Calu3 (cell line): ENCODE measurements at regions not wholly inside any gene's neighbourhood (a gene's known extent, or its start where the extent isn't known, plus 50 kb on each side); places are given as distances from the start of the nearest gene placed in this dataset.

Experiments used
- BruUV-seq: library from RNA; stranded (reverse); fragments of 400-500 nt; replicated peaks from 2 replicates; lab custom pipeline; 2021; lab: Mats Ljungman, UMichigan
- CTCF ChIA-PET: fragments of 300-600 bp; sonication (Branson Sonifier 250); formaldehyde crosslinking; loops from one replicate; lab custom pipeline; 2022; ENCODE audit warnings: antibody characterized with exemption; lab: Charles Lee
- DNase-seq: peaks from one replicate; pipeline ENCODE4 v3.0.0; 2022
- H3K27ac Mint-ChIP-seq: one replicate; pipeline ENCODE4 v1.8.0; 2022; ENCODE audit warnings: mixed read lengths; ENCODE audit not compliant: unreplicated experiment
- H3K27me3 Mint-ChIP-seq: one replicate; pipeline ENCODE4 v1.8.0; 2022; ENCODE audit warnings: mixed read lengths; ENCODE audit not compliant: unreplicated experiment
- H3K36me3 Mint-ChIP-seq: one replicate; pipeline ENCODE4 v1.8.0; 2022; ENCODE audit warnings: mild to moderate bottlenecking, moderate library complexity, mixed read lengths; ENCODE audit not compliant: insufficient read depth, unreplicated experiment
- H3K4me1 Mint-ChIP-seq: one replicate; pipeline ENCODE4 v1.8.0; 2022; ENCODE audit warnings: mild to moderate bottlenecking, low read depth, mixed read lengths; ENCODE audit not compliant: unreplicated experiment
- H3K4me3 Mint-ChIP-seq: one replicate; pipeline ENCODE4 v1.8.0; 2022; ENCODE audit warnings: mild to moderate bottlenecking, low read depth, moderate library complexity, mixed read lengths; ENCODE audit not compliant: unreplicated experiment
- H3K9me3 Mint-ChIP-seq: one replicate; pipeline ENCODE4 v1.8.0; 2022; ENCODE audit warnings: low read depth, mixed read lengths; ENCODE audit not compliant: unreplicated experiment
- intact Hi-C: fragments of 100-400 bp; cut with micrococcal nuclease; formaldehyde crosslinking; loops from one replicate; pipeline ENCODE4 v1.10.0; 2022; ENCODE audit not compliant: unreplicated experiment
- TF ChIP-seq, protein P1 (sequence below): fragments of 200-600 bp; IDR thresholded peaks from one replicate; pipeline ENCODE4 v1.8.0; 2022; ENCODE audit warnings: antibody characterized with exemption; ENCODE audit not compliant: unreplicated experiment

DNA sequence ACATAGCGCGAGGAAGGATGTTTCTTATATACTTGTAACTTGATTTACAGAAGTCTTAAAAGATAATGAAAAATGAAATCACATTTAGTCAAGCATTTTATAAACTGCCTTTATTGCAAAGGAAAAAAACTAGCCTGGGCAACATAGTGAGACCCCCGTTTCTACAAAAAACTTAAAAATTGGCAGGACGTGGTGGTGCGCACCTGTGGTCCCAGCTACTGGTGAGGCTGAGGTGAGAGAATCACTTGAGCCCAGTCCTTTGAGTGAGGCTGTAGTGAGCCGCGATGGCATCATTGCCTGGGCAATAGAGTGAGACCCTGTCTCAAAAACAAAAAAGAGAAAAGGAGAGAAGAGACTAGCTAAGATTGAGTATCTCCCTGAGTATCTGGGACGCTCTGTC, 145.2 kb upstream of the CIBAR2 start:
- peaks cover 82% of the 10 kb centered on the region for H3K27me3 Mint-ChIP-seq
- CTCF ChIA-PET = no interaction called here
- H3K27ac Mint-ChIP-seq = no peak overlapping the region
- BruUV-seq = no TSS peak
- no peak for DNase-seq
- intact Hi-C loops = no loop called here
- H3K36me3 Mint-ChIP-seq = no peaks in the 10 kb centered on the region
- TF ChIP-seq, protein P1, sequence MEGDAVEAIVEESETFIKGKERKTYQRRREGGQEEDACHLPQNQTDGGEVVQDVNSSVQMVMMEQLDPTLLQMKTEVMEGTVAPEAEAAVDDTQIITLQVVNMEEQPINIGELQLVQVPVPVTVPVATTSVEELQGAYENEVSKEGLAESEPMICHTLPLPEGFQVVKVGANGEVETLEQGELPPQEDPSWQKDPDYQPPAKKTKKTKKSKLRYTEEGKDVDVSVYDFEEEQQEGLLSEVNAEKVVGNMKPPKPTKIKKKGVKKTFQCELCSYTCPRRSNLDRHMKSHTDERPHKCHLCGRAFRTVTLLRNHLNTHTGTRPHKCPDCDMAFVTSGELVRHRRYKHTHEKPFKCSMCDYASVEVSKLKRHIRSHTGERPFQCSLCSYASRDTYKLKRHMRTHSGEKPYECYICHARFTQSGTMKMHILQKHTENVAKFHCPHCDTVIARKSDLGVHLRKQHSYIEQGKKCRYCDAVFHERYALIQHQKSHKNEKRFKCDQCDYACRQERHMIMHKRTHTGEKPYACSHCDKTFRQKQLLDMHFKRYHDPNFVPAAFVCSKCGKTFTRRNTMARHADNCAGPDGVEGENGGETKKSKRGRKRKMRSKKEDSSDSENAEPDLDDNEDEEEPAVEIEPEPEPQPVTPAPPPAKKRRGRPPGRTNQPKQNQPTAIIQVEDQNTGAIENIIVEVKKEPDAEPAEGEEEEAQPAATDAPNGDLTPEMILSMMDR = no peak
- no peak overlapping the region for H3K4me3 Mint-ChIP-seq
- H3K9me3 Mint-ChIP-seq = no peaks in the 10 kb centered on the region
- H3K4me1 Mint-ChIP-seq = no peaks in the 10 kb centered on the region

DNA sequence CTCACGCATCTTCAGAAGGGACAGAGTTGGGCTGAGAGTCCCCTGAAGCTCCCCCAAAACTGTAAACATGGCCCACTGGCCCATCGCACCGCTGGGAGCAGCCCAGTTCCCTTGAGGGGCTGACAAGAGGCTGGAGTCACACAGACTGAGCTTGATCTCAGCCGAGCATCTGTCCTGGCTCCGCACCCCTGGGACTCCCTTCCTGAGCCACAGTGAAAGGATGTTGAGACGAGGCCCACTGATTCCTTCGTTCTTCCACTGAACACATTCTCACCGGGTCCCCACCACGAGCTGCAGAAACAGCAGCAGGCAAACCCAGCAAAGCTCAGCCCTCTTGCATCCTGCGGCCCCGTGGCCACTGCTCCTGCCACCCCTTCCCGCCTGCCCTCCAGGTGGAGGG, 145.9 kb upstream of the CIBAR2 start:
- CTCF ChIA-PET = interaction anchor here (0.5 to 1.4 kb wide), 2 partner anchors 34 to 143 kb away, joined by 3 to 5 read pairs; no protein-coding TSS in a partner anchor
- no TSS peak for BruUV-seq
- TF ChIP-seq, protein P1 = no peak
- Mint-ChIP-seq H3K4me1 (no peaks in the 10 kb centered on the region), H3K36me3 (no peaks in the 10 kb centered on the region), H3K27ac (no peak overlapping the region), H3K4me3 (no peak overlapping the region), H3K9me3 (no peaks in the 10 kb centered on the region), H3K27me3 (peaks cover 89% of the 10 kb centered on the region)
- intact Hi-C loops = no loop called here
- no peak for DNase-seq

DNA sequence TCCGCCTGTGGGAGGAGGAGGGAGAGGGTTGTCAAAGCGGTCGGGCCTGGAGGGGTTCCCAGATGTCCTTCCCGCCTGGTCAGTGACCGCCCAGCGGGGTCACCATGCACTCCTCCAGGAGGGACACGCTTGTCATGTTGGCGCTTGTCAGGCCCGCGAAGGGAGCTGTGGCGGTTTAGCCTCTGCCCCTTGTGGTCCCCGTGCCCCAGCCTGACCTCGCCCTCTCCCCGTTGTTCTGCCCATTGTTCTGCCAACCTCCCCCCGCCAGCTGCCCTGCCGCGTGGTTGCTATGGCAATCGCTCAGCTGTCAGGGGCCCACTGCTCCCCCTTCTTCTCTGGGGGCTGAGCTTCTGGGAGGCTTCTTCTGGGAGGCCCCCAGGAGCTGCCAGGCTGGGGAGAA, 146.4 kb upstream of the CIBAR2 start:
- Mint-ChIP-seq H3K9me3 (no peaks in the 10 kb centered on the region), H3K4me1 (no peaks in the 10 kb centered on the region), H3K4me3 (no peak overlapping the region), H3K36me3 (no peaks in the 10 kb centered on the region), H3K27me3 (peaks cover 89% of the 10 kb centered on the region), H3K27ac (no peak overlapping the region)
- intact Hi-C loops = no loop called here
- CTCF ChIA-PET = interaction anchor here (0.6 to 1.4 kb wide), 2 partner anchors 144 to 242 kb away, joined by 3 to 6 read pairs; no protein-coding TSS in a partner anchor
- no peak for DNase-seq
- TF ChIP-seq, protein P1 = no peak
- no TSS peak for BruUV-seq

DNA sequence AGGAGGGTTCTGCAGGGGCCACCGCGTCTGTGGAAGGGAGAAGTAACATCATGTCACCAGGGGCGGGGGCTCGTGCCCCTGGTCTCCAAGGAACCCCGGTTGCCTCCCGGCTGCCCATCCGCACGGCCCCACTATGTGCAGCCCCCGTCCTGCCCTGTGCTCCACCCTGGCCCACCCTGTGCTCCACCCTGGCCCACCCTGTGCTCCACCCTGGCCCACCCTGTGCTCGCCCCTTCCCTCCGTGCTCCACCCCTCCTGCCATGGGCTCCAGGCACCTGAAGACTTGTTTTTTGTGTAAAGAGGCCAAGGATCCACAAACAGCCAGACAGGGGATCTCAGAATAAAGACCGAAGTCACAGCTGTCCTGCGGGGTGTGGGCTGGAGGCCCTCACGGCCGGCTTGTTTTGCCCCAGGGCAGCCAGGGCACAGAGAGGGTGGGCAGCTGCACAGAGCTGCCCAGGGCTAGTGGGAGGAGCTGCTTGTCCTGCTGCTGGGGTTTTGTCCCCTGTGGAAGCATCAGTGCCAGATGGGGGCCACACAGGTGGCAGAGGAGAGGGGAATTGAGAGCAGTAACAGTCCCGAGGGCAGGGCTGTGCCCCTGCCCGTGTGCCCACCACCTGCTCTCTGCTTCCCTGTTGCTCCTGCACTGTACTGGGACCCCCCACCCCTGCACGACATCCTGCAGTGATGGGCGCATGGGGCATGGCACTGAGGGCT, 147.0 kb upstream of the CIBAR2 start:
- Mint-ChIP-seq H3K36me3 (no peaks in the 10 kb centered on the region), H3K27ac (no peak overlapping the region), H3K9me3 (no peaks in the 10 kb centered on the region), H3K27me3 (peaks cover 89% of the 10 kb centered on the region), H3K4me3 (no peak overlapping the region), H3K4me1 (no peaks in the 10 kb centered on the region)
- CTCF ChIA-PET = interaction anchor here (0.6 to 1.4 kb wide), 2 partner anchors 144 to 242 kb away, joined by 3 to 6 read pairs; no protein-coding TSS in a partner anchor
- DNase-seq = no peak
- intact Hi-C loops = no loop called here
- no TSS peak for BruUV-seq
- TF ChIP-seq, protein P1 = no peak
